KMS-11 (cell line): ENCODE measurements at regions not wholly inside any gene's neighbourhood (a gene's known extent, or its start where the extent isn't known, plus 50 kb on each side); places are given as distances from the start of the nearest gene placed in this dataset.
"Not testable (repeated sequence)": the region's sequence is repeated elsewhere in the genome, so short reads cannot be mapped to it uniquely, and the experiment has no call there.

ENCODE experiments used
- H2AFZ ChIP-seq: fragments of 200-600 bp; sonication (generic); 2 replicates; pipeline ENCODE4 v1.6.1; 2016; ENCODE audit warnings: antibody characterized with exemption, mixed run types, low read depth
- H3K27ac ChIP-seq: fragments of 200-600 bp; sonication (generic); 2 replicates; pipeline ENCODE4 v1.6.1; 2016; ENCODE audit warnings: mild to moderate bottlenecking, mixed run types
- H3K27me3 ChIP-seq: fragments of 200-600 bp; sonication (generic); 2 replicates; pipeline ENCODE4 v1.6.1; 2017; ENCODE audit warnings: mild to moderate bottlenecking, low read depth, mixed run types, moderate library complexity; ENCODE audit not compliant: insufficient read depth
- H3K36me3 ChIP-seq: fragments of 200-600 bp; sonication (generic); 2 replicates; pipeline ENCODE4 v1.6.1; 2017; ENCODE audit warnings: mild to moderate bottlenecking, mixed run types; ENCODE audit not compliant: insufficient read depth
- H3K4me1 ChIP-seq: fragments of 200-600 bp; sonication (generic); 2 replicates; pipeline ENCODE4 v1.6.1; 2016; ENCODE audit warnings: mild to moderate bottlenecking, low read depth, mixed run types; ENCODE audit not compliant: poor library complexity, severe bottlenecking
- H3K4me2 ChIP-seq: fragments of 200-600 bp; sonication (generic); 2 replicates; pipeline ENCODE4 v1.7.0; 2016; ENCODE audit warnings: mild to moderate bottlenecking, mixed run types
- H3K4me3 ChIP-seq: fragments of 200-600 bp; sonication (generic); IDR thresholded peaks from 2 replicates; pipeline ENCODE4 v1.6.1; 2017; ENCODE audit warnings: low read depth, low read length, mixed read lengths; ENCODE audit not compliant: insufficient read depth
- H3K79me2 ChIP-seq: fragments of 200-600 bp; sonication (generic); 2 replicates; pipeline ENCODE4 v1.6.1; 2016; ENCODE audit warnings: low read depth, mixed run types; ENCODE audit not compliant: insufficient read depth
- H3K9ac ChIP-seq: fragments of 200-600 bp; sonication (generic); 2 replicates; pipeline ENCODE4 v1.6.1; 2016; ENCODE audit warnings: mild to moderate bottlenecking, mixed run types
- H4K20me1 ChIP-seq: fragments of 200-600 bp; sonication (generic); 2 replicates; pipeline ENCODE4 v1.6.1; 2016; ENCODE audit warnings: mild to moderate bottlenecking, mixed run types; ENCODE audit not compliant: insufficient read depth
- TF ChIP-seq, protein P1 (sequence below): fragments of 200-600 bp; sonication (generic); conservative IDR thresholded peaks from 2 replicates; pipeline ENCODE4 v1.6.1; 2017; ENCODE audit warnings: low read depth, mild to moderate bottlenecking, antibody characterized with exemption, low read length, moderate library complexity, mixed read lengths

GRCh38 chr16:60611844-60612243, 1424.4 kb downstream of the CDH8 start:
- no peak overlapping the region for H3K4me3 ChIP-seq

DNA sequence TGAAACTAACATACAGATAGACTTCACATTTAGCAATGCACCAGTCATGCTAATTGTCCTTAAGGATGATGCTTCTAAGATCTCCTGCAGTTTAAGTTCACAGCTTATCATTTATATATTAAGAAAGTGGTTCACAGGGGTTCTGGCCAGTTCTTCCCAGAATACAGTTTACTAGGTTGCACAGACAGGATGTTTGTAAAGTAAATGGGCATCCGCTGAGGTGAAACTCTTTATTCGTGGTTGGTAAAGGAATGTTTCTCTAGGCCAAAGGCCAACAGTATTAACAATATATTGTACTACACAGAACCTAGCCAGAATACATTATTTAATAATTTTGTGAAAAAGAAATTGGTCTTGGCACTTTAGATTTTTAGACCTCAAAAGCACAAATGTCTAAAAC, 1427.3 kb downstream of the CDH8 start:
- Histone ChIP-seq H3K27me3 (no peaks in the 10 kb centered on the region), H3K4me1 (no peaks in the 10 kb centered on the region), H3K36me3 (no peaks in the 10 kb centered on the region), H2AFZ (no peak overlapping the region), H3K9ac (no peak overlapping the region), H3K27ac (no peak overlapping the region), H3K79me2 (no peaks in the 10 kb centered on the region), H4K20me1 (no peaks in the 10 kb centered on the region), H3K4me2 (no peak overlapping the region), H3K4me3 (no peak overlapping the region)
- TF ChIP-seq, protein P1, sequence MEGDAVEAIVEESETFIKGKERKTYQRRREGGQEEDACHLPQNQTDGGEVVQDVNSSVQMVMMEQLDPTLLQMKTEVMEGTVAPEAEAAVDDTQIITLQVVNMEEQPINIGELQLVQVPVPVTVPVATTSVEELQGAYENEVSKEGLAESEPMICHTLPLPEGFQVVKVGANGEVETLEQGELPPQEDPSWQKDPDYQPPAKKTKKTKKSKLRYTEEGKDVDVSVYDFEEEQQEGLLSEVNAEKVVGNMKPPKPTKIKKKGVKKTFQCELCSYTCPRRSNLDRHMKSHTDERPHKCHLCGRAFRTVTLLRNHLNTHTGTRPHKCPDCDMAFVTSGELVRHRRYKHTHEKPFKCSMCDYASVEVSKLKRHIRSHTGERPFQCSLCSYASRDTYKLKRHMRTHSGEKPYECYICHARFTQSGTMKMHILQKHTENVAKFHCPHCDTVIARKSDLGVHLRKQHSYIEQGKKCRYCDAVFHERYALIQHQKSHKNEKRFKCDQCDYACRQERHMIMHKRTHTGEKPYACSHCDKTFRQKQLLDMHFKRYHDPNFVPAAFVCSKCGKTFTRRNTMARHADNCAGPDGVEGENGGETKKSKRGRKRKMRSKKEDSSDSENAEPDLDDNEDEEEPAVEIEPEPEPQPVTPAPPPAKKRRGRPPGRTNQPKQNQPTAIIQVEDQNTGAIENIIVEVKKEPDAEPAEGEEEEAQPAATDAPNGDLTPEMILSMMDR, result no peak

More at GRCh38 chr16:60611844-60612243, 1424.4 kb downstream of the CDH8 start:
- Histone ChIP-seq H3K27ac (no peak overlapping the region), H3K27me3 (no peaks in the 10 kb centered on the region), H2AFZ (no peak overlapping the region), H3K79me2 (no peaks in the 10 kb centered on the region), H3K4me1 (no peaks in the 10 kb centered on the region), H4K20me1 (no peaks in the 10 kb centered on the region), H3K36me3 (no peaks in the 10 kb centered on the region), H3K4me2 (no peak overlapping the region), H3K9ac (no peak overlapping the region)
- TF ChIP-seq, protein P1, result no peak

DNA sequence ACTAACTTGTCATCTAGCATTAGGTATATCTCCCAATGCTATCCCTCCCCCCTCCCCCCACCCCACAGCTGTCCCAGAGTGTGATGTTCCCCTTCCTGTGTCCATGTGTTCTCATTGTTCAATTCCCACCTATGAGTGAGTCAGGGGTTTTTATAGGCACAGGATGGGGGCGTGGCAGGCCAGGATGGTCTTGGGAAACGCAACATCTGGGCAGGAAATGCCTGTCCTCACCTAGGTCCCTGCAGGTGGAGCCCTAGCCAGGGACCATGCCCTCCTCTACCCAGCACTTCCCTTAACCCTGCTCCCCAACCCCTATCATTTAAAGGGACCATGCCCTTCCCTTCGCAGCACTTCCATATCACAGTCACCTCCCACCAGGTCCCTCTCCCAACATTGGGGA, 1430.6 kb downstream of the CDH8 start:
- not testable (repeated sequence) for H3K27ac ChIP-seq, H3K79me2 ChIP-seq, H4K20me1 ChIP-seq, H3K4me1 ChIP-seq, H3K9ac ChIP-seq, H3K36me3 ChIP-seq, H2AFZ ChIP-seq, H3K27me3 ChIP-seq, H3K4me2 ChIP-seq, H3K4me3 ChIP-seq

DNA sequence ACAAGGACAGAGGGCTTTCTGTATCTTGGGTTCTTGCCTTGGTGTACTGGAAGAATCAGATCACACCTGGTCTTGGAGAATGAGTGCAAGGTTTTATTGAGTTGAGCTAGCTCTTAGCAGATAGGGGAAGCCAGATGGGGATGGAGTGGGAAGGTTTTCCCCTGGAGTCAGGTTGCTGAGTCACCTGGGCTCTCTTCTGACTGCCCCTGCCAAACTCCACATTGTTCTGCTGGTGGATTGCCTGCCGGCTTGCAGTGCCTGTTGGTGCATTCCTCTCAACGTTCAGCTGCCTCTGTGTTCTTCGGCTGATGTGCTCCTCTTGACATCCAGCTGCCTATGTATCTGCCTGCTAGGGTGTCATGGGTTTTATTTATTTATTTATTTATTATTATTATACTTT, 1431.1 kb downstream of the CDH8 start:
- Histone ChIP-seq H4K20me1 (no peaks in the 10 kb centered on the region), H3K4me3 (no peak overlapping the region), H3K9ac (no peak overlapping the region), H3K4me1 (no peaks in the 10 kb centered on the region), H3K27ac (no peak overlapping the region), H3K36me3 (no peaks in the 10 kb centered on the region), H3K79me2 (no peaks in the 10 kb centered on the region), H2AFZ (no peak overlapping the region), H3K27me3 (no peaks in the 10 kb centered on the region), H3K4me2 (no peak overlapping the region)
- TF ChIP-seq, protein P1, result no peak

DNA sequence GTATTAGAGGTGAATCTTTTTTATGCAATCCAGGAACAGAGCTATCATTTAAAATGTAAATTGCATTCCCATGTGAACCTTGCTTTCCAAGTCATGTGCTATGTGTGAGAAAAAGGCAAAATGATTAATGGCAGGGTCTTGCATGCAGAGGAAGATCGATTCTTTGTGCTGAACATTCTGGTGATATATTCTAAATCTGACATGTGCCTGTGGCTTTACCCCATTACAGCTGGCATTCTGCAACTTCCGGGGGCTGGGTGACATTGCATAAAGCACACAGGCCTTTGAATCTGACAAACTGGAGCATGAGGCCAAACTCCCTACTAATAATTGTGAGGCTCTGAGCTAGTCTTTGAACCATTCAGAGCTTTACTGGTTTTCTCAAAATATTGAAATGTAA, 1449.7 kb downstream of the CDH8 start:
- H3K4me2 ChIP-seq, result no peak overlapping the region
- TF ChIP-seq, protein P1, result no peak
- H3K27me3 ChIP-seq, result no peaks in the 10 kb centered on the region
- no peaks in the 10 kb centered on the region for H3K79me2 ChIP-seq
- no peak overlapping the region for H2AFZ ChIP-seq
- no peak overlapping the region for H3K27ac ChIP-seq
- no peak overlapping the region for H3K9ac ChIP-seq
- no peaks in the 10 kb centered on the region for H3K36me3 ChIP-seq
- no peak overlapping the region for H3K4me3 ChIP-seq
- no peaks in the 10 kb centered on the region for H3K4me1 ChIP-seq
- H4K20me1 ChIP-seq, result no peaks in the 10 kb centered on the region
